ENCODE measurements at regions not wholly inside any gene's neighbourhood (a gene's known extent, or its start where the extent isn't known, plus 50 kb on each side); places are given as distances from the start of the nearest gene placed in this dataset.

DNA sequence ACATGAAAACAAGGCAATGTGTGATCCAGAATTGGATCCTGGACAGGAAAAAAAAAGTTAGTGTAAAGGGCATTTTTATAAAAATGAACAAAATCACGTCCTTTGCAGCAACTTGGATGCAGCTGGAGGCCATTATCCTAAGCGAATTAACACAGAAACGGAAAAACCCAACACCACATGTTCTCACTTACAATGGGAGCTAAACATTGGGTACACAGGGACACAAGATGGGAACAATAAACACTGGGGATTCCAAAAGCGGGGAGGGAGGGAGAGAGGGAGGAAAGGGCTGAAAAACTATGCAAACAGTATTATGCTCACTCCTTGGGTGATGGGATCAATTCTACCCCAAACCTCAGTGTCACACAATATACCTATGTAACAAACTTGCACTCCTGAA is 91.4 kb upstream of the BTBD3 start:
- H3K36me3 ChIP-seq (ENCODE audit: insufficient read depth, low read length), result no peaks in the 10 kb centered on the region
- no TSS peak for BruUV-seq (replicated peaks)
- H4K20me1 ChIP-seq (ENCODE audit: insufficient read depth, low read length), result no peaks in the 10 kb centered on the region
- CTCF ChIA-PET (ENCODE audit: unreplicated experiment), result no interaction called here
- no peaks in the 10 kb centered on the region for H3K9me2 ChIP-seq (ENCODE audit: insufficient read depth, low read length)
- TF ChIP-seq EZH2phosphoT487 (IDR thresholded peaks at IDR 0.05; ENCODE audit: borderline replicate concordance, low read depth, low read length), result no peak
- TF ChIP-seq, protein P1, sequence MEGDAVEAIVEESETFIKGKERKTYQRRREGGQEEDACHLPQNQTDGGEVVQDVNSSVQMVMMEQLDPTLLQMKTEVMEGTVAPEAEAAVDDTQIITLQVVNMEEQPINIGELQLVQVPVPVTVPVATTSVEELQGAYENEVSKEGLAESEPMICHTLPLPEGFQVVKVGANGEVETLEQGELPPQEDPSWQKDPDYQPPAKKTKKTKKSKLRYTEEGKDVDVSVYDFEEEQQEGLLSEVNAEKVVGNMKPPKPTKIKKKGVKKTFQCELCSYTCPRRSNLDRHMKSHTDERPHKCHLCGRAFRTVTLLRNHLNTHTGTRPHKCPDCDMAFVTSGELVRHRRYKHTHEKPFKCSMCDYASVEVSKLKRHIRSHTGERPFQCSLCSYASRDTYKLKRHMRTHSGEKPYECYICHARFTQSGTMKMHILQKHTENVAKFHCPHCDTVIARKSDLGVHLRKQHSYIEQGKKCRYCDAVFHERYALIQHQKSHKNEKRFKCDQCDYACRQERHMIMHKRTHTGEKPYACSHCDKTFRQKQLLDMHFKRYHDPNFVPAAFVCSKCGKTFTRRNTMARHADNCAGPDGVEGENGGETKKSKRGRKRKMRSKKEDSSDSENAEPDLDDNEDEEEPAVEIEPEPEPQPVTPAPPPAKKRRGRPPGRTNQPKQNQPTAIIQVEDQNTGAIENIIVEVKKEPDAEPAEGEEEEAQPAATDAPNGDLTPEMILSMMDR (conservative IDR thresholded peaks at IDR 0.05; ENCODE audit: low read length), result no peak
- POLR2A ChIA-PET, result interaction anchor here (0.6 kb wide), 1 partner anchor 46 kb away, joined by 3 read pairs; no protein-coding TSS in a partner anchor
- H3K4me2 ChIP-seq (ENCODE audit: low read length), result no peak overlapping the region
- no peak overlapping the region for H2AFZ ChIP-seq (ENCODE audit: low read length)
- intact Hi-C loops (cut with micrococcal nuclease; ENCODE audit: unreplicated experiment), result no loop called here
- H3K9me3 ChIP-seq (ENCODE audit: low read length), result no peaks in the 10 kb centered on the region
- no peaks in the 10 kb centered on the region for H3K4me1 ChIP-seq (ENCODE audit: insufficient read depth, low read length, poor library complexity, severe bottlenecking)
- H3K27ac ChIP-seq (ENCODE audit: low read depth, low read length, poor library complexity, severe bottlenecking), result no peak overlapping the region
- no peak for DNase-seq (ENCODE audit: low spot score)
- H3K4me3 ChIP-seq (ENCODE audit: low read depth, low read length, poor library complexity, severe bottlenecking), result no peak overlapping the region
- H3K79me2 ChIP-seq (ENCODE audit: insufficient read depth, low read depth, low read length), result no peaks in the 10 kb centered on the region

DNA sequence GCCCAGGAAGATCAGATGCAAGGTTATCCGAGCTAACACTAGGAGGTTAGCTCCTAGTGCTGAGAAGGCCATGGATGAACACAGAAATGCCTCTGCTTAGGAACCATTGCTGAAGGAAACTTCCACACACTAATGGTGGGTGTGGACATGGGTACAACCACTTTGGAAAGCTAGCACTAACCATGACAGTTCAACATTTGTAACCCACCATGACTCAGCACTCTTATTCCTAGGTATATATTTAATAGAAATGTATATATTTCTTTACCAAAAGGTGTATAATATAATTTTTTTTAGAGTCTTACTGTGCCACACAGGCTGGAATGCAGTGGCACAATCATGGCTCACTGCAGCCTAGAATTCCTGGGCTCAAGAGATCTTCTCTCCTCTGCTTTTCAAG is 85.3 kb upstream of the BTBD3 start:
- Histone ChIP-seq H3K4me1 (ENCODE audit: insufficient read depth, low read length, poor library complexity, severe bottlenecking) (no peaks in the 10 kb centered on the region), H3K4me3 (ENCODE audit: low read depth, low read length, poor library complexity, severe bottlenecking) (no peak overlapping the region), H3K79me2 (ENCODE audit: insufficient read depth, low read depth, low read length) (no peaks in the 10 kb centered on the region), H4K20me1 (ENCODE audit: insufficient read depth, low read length) (no peaks in the 10 kb centered on the region), H3K9me3 (ENCODE audit: low read length) (no peaks in the 10 kb centered on the region), H3K9me2 (ENCODE audit: insufficient read depth, low read length) (no peaks in the 10 kb centered on the region), H3K27ac (ENCODE audit: low read depth, low read length, poor library complexity, severe bottlenecking) (no peak overlapping the region), H3K4me2 (ENCODE audit: low read length) (no peak overlapping the region), H3K36me3 (ENCODE audit: insufficient read depth, low read length) (no peaks in the 10 kb centered on the region), H2AFZ (ENCODE audit: low read length) (no peak overlapping the region)
- ChIA-PET POLR2A (no interaction called here), CTCF (ENCODE audit: unreplicated experiment) (no interaction called here)
- DNase-seq (ENCODE audit: low spot score), result no peak
- no peak for TF ChIP-seq EZH2phosphoT487 (IDR thresholded peaks at IDR 0.05; ENCODE audit: borderline replicate concordance, low read depth, low read length)
- TF ChIP-seq, protein P1 (conservative IDR thresholded peaks at IDR 0.05; ENCODE audit: low read length), result no peak
- intact Hi-C loops (cut with micrococcal nuclease; ENCODE audit: unreplicated experiment), result no loop called here
- no TSS peak for BruUV-seq (replicated peaks)

DNA sequence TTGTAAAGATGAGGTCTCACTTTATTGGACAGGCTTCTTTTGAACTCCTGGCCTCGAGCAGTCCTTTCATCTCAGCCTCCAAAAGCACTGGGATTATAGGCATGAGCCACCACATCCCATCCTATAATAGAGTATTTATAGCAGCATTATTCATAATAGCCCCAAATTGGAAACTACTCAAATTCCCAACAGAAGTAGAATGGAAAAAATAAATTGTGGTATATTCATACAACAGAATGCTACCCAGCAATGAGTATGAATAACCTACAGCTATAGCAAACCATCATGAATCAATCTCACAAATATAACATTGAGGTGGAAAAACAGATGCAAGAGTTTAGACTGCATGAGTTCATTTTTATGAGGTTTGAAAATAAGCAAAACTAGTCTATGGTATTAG is 84.8 kb upstream of the BTBD3 start:
- Histone ChIP-seq H3K4me1 (ENCODE audit: insufficient read depth, low read length, poor library complexity, severe bottlenecking) (no peaks in the 10 kb centered on the region), H3K4me3 (ENCODE audit: low read depth, low read length, poor library complexity, severe bottlenecking) (no peak overlapping the region), H3K36me3 (ENCODE audit: insufficient read depth, low read length) (no peaks in the 10 kb centered on the region), H4K20me1 (ENCODE audit: insufficient read depth, low read length) (no peaks in the 10 kb centered on the region), H3K9me2 (ENCODE audit: insufficient read depth, low read length) (no peaks in the 10 kb centered on the region), H3K9me3 (ENCODE audit: low read length) (no peaks in the 10 kb centered on the region), H3K79me2 (ENCODE audit: insufficient read depth, low read depth, low read length) (no peaks in the 10 kb centered on the region), H2AFZ (ENCODE audit: low read length) (no peak overlapping the region), H3K4me2 (ENCODE audit: low read length) (no peak overlapping the region), H3K27ac (ENCODE audit: low read depth, low read length, poor library complexity, severe bottlenecking) (no peak overlapping the region)
- CTCF ChIA-PET (ENCODE audit: unreplicated experiment), result no interaction called here
- BruUV-seq (replicated peaks), result no TSS peak
- POLR2A ChIA-PET, result no interaction called here
- no peak for DNase-seq (ENCODE audit: low spot score)
- TF ChIP-seq, protein P1 (conservative IDR thresholded peaks at IDR 0.05; ENCODE audit: low read length), result no peak
- TF ChIP-seq EZH2phosphoT487 (IDR thresholded peaks at IDR 0.05; ENCODE audit: borderline replicate concordance, low read depth, low read length), result no peak
- intact Hi-C loops (cut with micrococcal nuclease; ENCODE audit: unreplicated experiment), result no loop called here
